Left lung (tissue), 4 donors: ENCODE measurements at regions not wholly inside any gene's neighbourhood (a gene's known extent, or its start where the extent isn't known, plus 50 kb on each side); places are given as distances from the start of the nearest gene placed in this dataset.

Source experiments
- ATAC-seq: fragments of 200-7000 bp; cut with Tn5 transposase; one replicate; pipeline ENCODE4 v1.9.1; 2020; ENCODE audit warnings: moderate library complexity
- DNase-seq, 4 donors: peaks; one replicate each; pipeline ENCODE4 v3.0.0-alpha.2; 2013 to 2020
- H3K27ac ChIP-seq, 2 donors: fragments of 200-600 bp; sonication (generic) in 1 of 2; one replicate each; pipeline versions ENCODE4 v1.5.0 to v1.8.0; 2020 to 2021
- H3K27me3 ChIP-seq, 2 donors: fragments of 200-600 bp; sonication (generic) in 1 of 2; one replicate each; pipeline versions ENCODE4 v1.5.0 to v1.8.0; 2020 to 2021
- H3K36me3 ChIP-seq, 2 donors: fragments of 200-600 bp; sonication (generic) in 1 of 2; one replicate each; pipeline versions ENCODE4 v1.5.0 to v1.8.0; 2020 to 2021
- H3K4me1 ChIP-seq, 2 donors: fragments of 200-600 bp; one replicate each; pipeline ENCODE4 v1.8.0; 2021
- H3K4me3 ChIP-seq, 2 donors: fragments of 200-600 bp; sonication (generic) in 1 of 2; one replicate each; pipeline versions ENCODE4 v1.5.0 to v1.8.0; 2020 to 2021; ENCODE audit warnings: mild to moderate bottlenecking in 1 of 2
- H3K9me3 ChIP-seq, 2 donors: fragments of 200-600 bp; sonication (generic) in 1 of 2; one replicate each; pipeline versions ENCODE4 v1.5.0 to v1.8.0; 2020 to 2021
- CTCF ChIP-seq, 2 donors: fragments of 200-600 bp; sonication (generic) in 1 of 2; IDR thresholded peaks; one replicate each; pipeline versions ENCODE4 v1.5.0 to v1.8.0; 2021; ENCODE audit warnings: antibody characterized with exemption in 2 of 2
- intact Hi-C, 2 donors: fragments of 100-400 bp; cut with DNase I; formaldehyde crosslinking; loops; one replicate each; pipeline versions ENCODE4 v1.11.2 to v1.14.2; 2022
- donor health status: DM: no; HTN: yes; CAD: no.
- donor health status: DM: no; HTN: no; CAD: no.

- intact Hi-C loops = no loop called here
- H3K36me3 ChIP-seq = no peaks in the 10 kb centered on the region
- ATAC-seq = no peak
- H3K27ac ChIP-seq = no peak overlapping the region
- TF ChIP-seq CTCF (IDR thresholded peaks at IDR 0.05) = no peak
- H3K27me3 ChIP-seq = no peaks in the 10 kb centered on the region
- peak in 2 of 4 donors; percentile 20 to 46 for DNase-seq
- H3K9me3 ChIP-seq = no peaks in the 10 kb centered on the region
- H3K4me3 ChIP-seq = no peak overlapping the region
- H3K4me1 ChIP-seq = no peaks in the 10 kb centered on the region
These were observed 256.9 kb downstream of the CDH19 start for GRCh38 chr18:66346833-66347588.

- Histone ChIP-seq H3K27me3 (no peaks in the 10 kb centered on the region), H3K36me3 (no peaks in the 10 kb centered on the region), H3K27ac (no peak overlapping the region), H3K4me3 (no peak overlapping the region), H3K9me3 (no peaks in the 10 kb centered on the region), H3K4me1 (no peaks in the 10 kb centered on the region)
- DNase-seq (peak in 3 of 4 donors; percentile 6 to 33 (median 9)), ATAC-seq (peak; percentile 88)
- TF ChIP-seq CTCF (IDR thresholded peaks at IDR 0.05) = no peak
- intact Hi-C loops = no loop called here
These were observed 259.7 kb downstream of the CDH19 start for GRCh38 chr18:66344227-66344626.

- intact Hi-C loops = no loop called here
- Histone ChIP-seq H3K9me3 (no peaks in the 10 kb centered on the region), H3K27ac (no peak overlapping the region), H3K4me3 (no peak overlapping the region), H3K27me3 (no peaks in the 10 kb centered on the region), H3K4me1 (no peaks in the 10 kb centered on the region), H3K36me3 (no peaks in the 10 kb centered on the region)
- ATAC-seq (no peak), DNase-seq (no peak)
- no peak for TF ChIP-seq CTCF (IDR thresholded peaks at IDR 0.05)
These were observed 261.3 kb downstream of the CDH19 start for GRCh38 chr18:66342577-66342976.

GRCh38 chr18:66334534-66334933 is 269.4 kb downstream of the CDH19 start:
- no peaks in the 10 kb centered on the region for H3K27me3 ChIP-seq
- H3K4me3 ChIP-seq = no peak overlapping the region
- DNase-seq = no peak
- TF ChIP-seq CTCF (IDR thresholded peaks at IDR 0.05) = no peak
- ATAC-seq = no peak
- intact Hi-C loops = no loop called here
- H3K9me3 ChIP-seq = no peaks in the 10 kb centered on the region
- H3K36me3 ChIP-seq = no peaks in the 10 kb centered on the region
- H3K4me1 ChIP-seq = no peaks in the 10 kb centered on the region
- no peak overlapping the region for H3K27ac ChIP-seq

- H3K27ac ChIP-seq = no peak overlapping the region
- no peak for ATAC-seq
- H3K4me1 ChIP-seq = no peaks in the 10 kb centered on the region
- no peaks in the 10 kb centered on the region for H3K9me3 ChIP-seq
- H3K27me3 ChIP-seq = no peaks in the 10 kb centered on the region
- no peaks in the 10 kb centered on the region for H3K36me3 ChIP-seq
- intact Hi-C loops = no loop called here
- TF ChIP-seq CTCF (IDR thresholded peaks at IDR 0.05) = no peak
- no peak overlapping the region for H3K4me3 ChIP-seq
- DNase-seq = no peak
These were observed 274.2 kb downstream of the CDH19 start for GRCh38 chr18:66329716-66330115.
